Fibroblast of lung (primary cell): ENCODE measurements at regions not wholly inside any gene's neighbourhood (a gene's known extent, or its start where the extent isn't known, plus 50 kb on each side); places are given as distances from the start of the nearest gene placed in this dataset.
"Not testable (repeated sequence)": the region's sequence is repeated elsewhere in the genome, so short reads cannot be mapped to it uniquely, and the experiment has no call there.

Source experiments
- DNase-seq, 2 donors: peaks; one replicate each; pipeline versions ENCODE4 v3.0.0 to v3.0.0-alpha.2; 2010; ENCODE audit warnings: low read depth in 2 of 2
- H2AFZ ChIP-seq: 2 replicates; pipeline ENCODE4 v1.5.1; 2012; ENCODE audit warnings: low read length, control low read depth, inconsistent platforms
- H3K27ac ChIP-seq: 2 replicates; pipeline ENCODE4 v1.5.1; 2011; ENCODE audit warnings: low read length, control low read depth; ENCODE audit not compliant: insufficient read depth
- H3K27me3 ChIP-seq: 2 replicates; pipeline ENCODE4 v1.5.1; 2011; ENCODE audit warnings: mild to moderate bottlenecking, low read length; ENCODE audit not compliant: control insufficient read depth, insufficient read depth
- H3K36me3 ChIP-seq: 2 replicates; pipeline ENCODE4 v1.5.1; 2011; ENCODE audit warnings: low read length; ENCODE audit not compliant: control insufficient read depth, insufficient read depth
- H3K4me1 ChIP-seq: 2 replicates; pipeline ENCODE4 v1.5.1; 2011; ENCODE audit warnings: low read length; ENCODE audit not compliant: control insufficient read depth, insufficient read depth; ENCODE audit errors: extremely low read depth
- H3K4me2 ChIP-seq: 2 replicates; pipeline ENCODE4 v1.5.1; 2011; ENCODE audit warnings: low read length, control low read depth; ENCODE audit not compliant: insufficient read depth; ENCODE audit errors: extremely low read depth
- H3K4me3 ChIP-seq, 4 experiments: fragments of 200-600 bp in 1 of 4; sonication (generic) in 1 of 4; replicated peaks in 1 of 4; 2 replicates each; pipeline ENCODE4 v1.5.1; 2011 to 2016; ENCODE audit warnings: low read length in 4 of 4, low read depth in 3 of 4, mild to moderate bottlenecking in 3 of 4, control low read depth in 2 of 4, inconsistent platforms in 1 of 4, mixed read lengths in 1 of 4; ENCODE audit not compliant: insufficient read depth in 1 of 4; ENCODE audit errors: control extremely low read depth in 1 of 4
- H3K79me2 ChIP-seq: 2 replicates; pipeline ENCODE4 v1.5.1; 2012; ENCODE audit warnings: mild to moderate bottlenecking, low read length, inconsistent platforms; ENCODE audit not compliant: control insufficient read depth, insufficient read depth
- H3K9ac ChIP-seq: 2 replicates; pipeline ENCODE4 v1.5.1; 2011; ENCODE audit warnings: mild to moderate bottlenecking, low read length, control low read depth; ENCODE audit not compliant: insufficient read depth
- H3K9me3 ChIP-seq: 2 replicates; pipeline ENCODE4 v1.5.1; 2012; ENCODE audit warnings: low read depth, low read length; ENCODE audit not compliant: control insufficient read depth, insufficient read depth
- H4K20me1 ChIP-seq: 2 replicates; pipeline ENCODE4 v1.5.1; 2011; ENCODE audit warnings: low read length; ENCODE audit not compliant: control insufficient read depth, insufficient read depth; ENCODE audit errors: extremely low read depth
- CTCF ChIP-seq, 2 donors: IDR thresholded peaks in 1 of 2; conservative IDR thresholded peaks in 1 of 2; 1 replicate in 1 of 2; 2 replicates in 1 of 2; pipeline ENCODE4 v1.5.1; 2011 to 2012; ENCODE audit warnings: low read length in 2 of 2, control low read depth in 1 of 2, inconsistent platforms in 1 of 2, low read depth in 1 of 2, mild to moderate bottlenecking in 1 of 2
- EZH2 ChIP-seq: IDR thresholded peaks from 2 replicates; pipeline ENCODE4 v1.5.1; 2012; ENCODE audit warnings: low read length, control low read depth, mild to moderate bottlenecking; ENCODE audit errors: missing control alignments

GRCh38 chr12:24510581-24511125 lies 438.2 kb downstream of the BCAT1 start:
- TF ChIP-seq CTCF (conservative IDR thresholded peaks at IDR 0.05 in 1 of 2, IDR thresholded peaks at IDR 0.05 in 1 of 2; ENCODE audit: low read depth in 1 of 2, low read length in 2 of 2) (no peak), EZH2 (no peak)
- Histone ChIP-seq H3K4me3 (no peak overlapping the region), H2AFZ (no peak overlapping the region), H3K79me2 (peaks cover under 1% of the 10 kb centered on the region), H3K27me3 (no peaks in the 10 kb centered on the region), H3K4me1 (no peaks in the 10 kb centered on the region), H4K20me1 (no peaks in the 10 kb centered on the region), H3K4me2 (no peak overlapping the region), H3K36me3 (no peaks in the 10 kb centered on the region), H3K9ac (no peak overlapping the region), H3K27ac (no peak overlapping the region), H3K9me3 (no peaks in the 10 kb centered on the region)
- no peak for DNase-seq

GRCh38 chr12:24507827-24508226 lies 441.1 kb downstream of the BCAT1 start:
- H3K27ac ChIP-seq, result no peak overlapping the region
- no peaks in the 10 kb centered on the region for H3K4me1 ChIP-seq
- TF ChIP-seq CTCF (conservative IDR thresholded peaks at IDR 0.05 in 1 of 2, IDR thresholded peaks at IDR 0.05 in 1 of 2; ENCODE audit: low read depth in 1 of 2, low read length in 2 of 2) (no peak), EZH2 (no peak)
- no peak overlapping the region for H3K4me2 ChIP-seq
- no peaks in the 10 kb centered on the region for H3K27me3 ChIP-seq
- no peak overlapping the region for H3K4me3 ChIP-seq
- no peak overlapping the region for H2AFZ ChIP-seq
- no peak overlapping the region for H3K9ac ChIP-seq
- peak in 1 of 2 donors; percentile 15 for DNase-seq
- peaks cover 2% of the 10 kb centered on the region for H3K79me2 ChIP-seq
- H3K9me3 ChIP-seq, result no peaks in the 10 kb centered on the region
- no peaks in the 10 kb centered on the region for H3K36me3 ChIP-seq
- no peaks in the 10 kb centered on the region for H4K20me1 ChIP-seq

GRCh38 chr12:24505366-24506015 lies 443.4 kb downstream of the BCAT1 start:
- H2AFZ ChIP-seq, result no peak overlapping the region
- TF ChIP-seq EZH2 (no peak), CTCF (conservative IDR thresholded peaks at IDR 0.05 in 1 of 2, IDR thresholded peaks at IDR 0.05 in 1 of 2; ENCODE audit: low read depth in 1 of 2, low read length in 2 of 2) (no peak)
- no peaks in the 10 kb centered on the region for H3K27me3 ChIP-seq
- no peak overlapping the region for H3K9ac ChIP-seq
- H3K27ac ChIP-seq, result no peak overlapping the region
- H3K4me3 ChIP-seq, result no peak overlapping the region
- peaks cover 5% of the 10 kb centered on the region for H3K79me2 ChIP-seq
- no peaks in the 10 kb centered on the region for H4K20me1 ChIP-seq
- no peaks in the 10 kb centered on the region for H3K9me3 ChIP-seq
- no peak overlapping the region for H3K4me2 ChIP-seq
- no peak for DNase-seq
- no peaks in the 10 kb centered on the region for H3K4me1 ChIP-seq
- no peaks in the 10 kb centered on the region for H3K36me3 ChIP-seq

GRCh38 chr12:24503477-24503876 lies 445.4 kb downstream of the BCAT1 start:
- H2AFZ ChIP-seq, H3K27me3 ChIP-seq, H4K20me1 ChIP-seq, H3K79me2 ChIP-seq, DNase-seq, H3K36me3 ChIP-seq, H3K9me3 ChIP-seq, H3K9ac ChIP-seq, H3K4me3 ChIP-seq, H3K4me1 ChIP-seq, H3K27ac ChIP-seq, H3K4me2 ChIP-seq: not testable (repeated sequence)
